ENCODE measurements at regions not wholly inside any gene's neighbourhood (a gene's known extent, or its start where the extent isn't known, plus 50 kb on each side); places are given as distances from the start of the nearest gene placed in this dataset.
"Not testable (repeated sequence)": the region's sequence is repeated elsewhere in the genome, so short reads cannot be mapped to it uniquely, and the experiment has no call there.

- not testable (repeated sequence) for H3K9me3 Mint-ChIP-seq; H3K4me3 Mint-ChIP-seq; H3K36me3 Mint-ChIP-seq (ENCODE audit: insufficient read depth); H3K27me3 Mint-ChIP-seq (ENCODE audit: low read depth); DNase-seq; H3K4me1 Mint-ChIP-seq (ENCODE audit: low read depth)
- peak in 1 of 2 donors; percentile 21 for ATAC-seq
Observed at GRCh38 chr7:63572956-63573355, 425.7 kb upstream of the ZNF722 start.

GRCh38 chr7:63573412-63573811 lies 425.2 kb upstream of the ZNF722 start:
- H3K27me3 Mint-ChIP-seq (ENCODE audit: low read depth); H3K36me3 Mint-ChIP-seq (ENCODE audit: insufficient read depth); DNase-seq; H3K4me1 Mint-ChIP-seq (ENCODE audit: low read depth); H3K4me3 Mint-ChIP-seq; ATAC-seq; H3K9me3 Mint-ChIP-seq: not testable (repeated sequence)

- not testable (repeated sequence) for ATAC-seq; H3K36me3 Mint-ChIP-seq (ENCODE audit: insufficient read depth); H3K4me3 Mint-ChIP-seq; H3K9me3 Mint-ChIP-seq; H3K4me1 Mint-ChIP-seq (ENCODE audit: low read depth); H3K27me3 Mint-ChIP-seq (ENCODE audit: low read depth); DNase-seq
Observed at GRCh38 chr7:63576421-63576820, 422.2 kb upstream of the ZNF722 start.

- H3K9me3 Mint-ChIP-seq; DNase-seq; H3K4me1 Mint-ChIP-seq (ENCODE audit: low read depth); H3K36me3 Mint-ChIP-seq (ENCODE audit: insufficient read depth); H3K27me3 Mint-ChIP-seq (ENCODE audit: low read depth); ATAC-seq; H3K4me3 Mint-ChIP-seq: not testable (repeated sequence)
Observed at GRCh38 chr7:63577066-63577465, 421.6 kb upstream of the ZNF722 start.

GRCh38 chr7:63580045-63580444 lies 418.6 kb upstream of the ZNF722 start:
- H3K4me1 Mint-ChIP-seq (ENCODE audit: low read depth); H3K4me3 Mint-ChIP-seq; H3K27me3 Mint-ChIP-seq (ENCODE audit: low read depth); DNase-seq; ATAC-seq; H3K9me3 Mint-ChIP-seq; H3K36me3 Mint-ChIP-seq (ENCODE audit: insufficient read depth): not testable (repeated sequence)

GRCh38 chr7:63580536-63581300 lies 417.9 kb upstream of the ZNF722 start:
- H3K27me3 Mint-ChIP-seq (ENCODE audit: low read depth); H3K36me3 Mint-ChIP-seq (ENCODE audit: insufficient read depth); DNase-seq; H3K9me3 Mint-ChIP-seq; H3K4me1 Mint-ChIP-seq (ENCODE audit: low read depth); ATAC-seq; H3K4me3 Mint-ChIP-seq: not testable (repeated sequence)

- not testable (repeated sequence) for H3K4me1 Mint-ChIP-seq (ENCODE audit: low read depth); ATAC-seq; H3K4me3 Mint-ChIP-seq
Observed at GRCh38 chr7:63582771-63583170, 415.9 kb upstream of the ZNF722 start.

GRCh38 chr7:63587151-63587853 lies 411.3 kb upstream of the ZNF722 start:
- H3K4me1 Mint-ChIP-seq (ENCODE audit: low read depth); H3K27me3 Mint-ChIP-seq (ENCODE audit: low read depth); H3K36me3 Mint-ChIP-seq (ENCODE audit: insufficient read depth); H3K4me3 Mint-ChIP-seq; DNase-seq; ATAC-seq; H3K9me3 Mint-ChIP-seq: not testable (repeated sequence)

More at GRCh38 chr7:63582771-63583170, 415.9 kb upstream of the ZNF722 start:
- H3K36me3 Mint-ChIP-seq (ENCODE audit: insufficient read depth); H3K9me3 Mint-ChIP-seq; H3K27me3 Mint-ChIP-seq (ENCODE audit: low read depth); DNase-seq: not testable (repeated sequence)

GRCh38 chr7:63591249-63591648 lies 407.4 kb upstream of the ZNF722 start:
- H3K9me3 Mint-ChIP-seq; H3K4me1 Mint-ChIP-seq (ENCODE audit: low read depth); H3K36me3 Mint-ChIP-seq (ENCODE audit: insufficient read depth); H3K27me3 Mint-ChIP-seq (ENCODE audit: low read depth); H3K4me3 Mint-ChIP-seq; DNase-seq; ATAC-seq: not testable (repeated sequence)

GRCh38 chr7:63603812-63604211 lies 394.8 kb upstream of the ZNF722 start:
- H3K36me3 Mint-ChIP-seq (ENCODE audit: insufficient read depth); H3K4me1 Mint-ChIP-seq (ENCODE audit: low read depth); H3K27me3 Mint-ChIP-seq (ENCODE audit: low read depth); DNase-seq; H3K4me3 Mint-ChIP-seq; ATAC-seq; H3K9me3 Mint-ChIP-seq: not testable (repeated sequence)

GRCh38 chr7:63604853-63605252 lies 393.8 kb upstream of the ZNF722 start:
- not testable (repeated sequence) for H3K4me3 Mint-ChIP-seq, ATAC-seq

GRCh38 chr7:63617595-63617994 lies 381.1 kb upstream of the ZNF722 start:
- not testable (repeated sequence) for H3K36me3 Mint-ChIP-seq (ENCODE audit: insufficient read depth); ATAC-seq; H3K27me3 Mint-ChIP-seq (ENCODE audit: low read depth); DNase-seq; H3K4me1 Mint-ChIP-seq (ENCODE audit: low read depth); H3K4me3 Mint-ChIP-seq; H3K9me3 Mint-ChIP-seq

More at GRCh38 chr7:63604853-63605252, 393.8 kb upstream of the ZNF722 start:
- not testable (repeated sequence) for DNase-seq; H3K36me3 Mint-ChIP-seq (ENCODE audit: insufficient read depth); H3K4me1 Mint-ChIP-seq (ENCODE audit: low read depth); H3K27me3 Mint-ChIP-seq (ENCODE audit: low read depth); H3K9me3 Mint-ChIP-seq

GRCh38 chr7:63620169-63620735 lies 378.4 kb upstream of the ZNF722 start:
- ATAC-seq; H3K4me1 Mint-ChIP-seq (ENCODE audit: low read depth); DNase-seq; H3K27me3 Mint-ChIP-seq (ENCODE audit: low read depth); H3K4me3 Mint-ChIP-seq; H3K36me3 Mint-ChIP-seq (ENCODE audit: insufficient read depth); H3K9me3 Mint-ChIP-seq: not testable (repeated sequence)

GRCh38 chr7:63627590-63628485 lies 370.8 kb upstream of the ZNF722 start:
- not testable (repeated sequence) for DNase-seq; H3K4me3 Mint-ChIP-seq; H3K9me3 Mint-ChIP-seq; H3K36me3 Mint-ChIP-seq (ENCODE audit: insufficient read depth); H3K4me1 Mint-ChIP-seq (ENCODE audit: low read depth); H3K27me3 Mint-ChIP-seq (ENCODE audit: low read depth)
- peak in 1 of 2 donors; percentile 14 for ATAC-seq

Measured in activated T-cell treated with anti-CD3 and anti-CD28 coated beads, Interleukin-2, amount 50 U/mL, for 4 hours (primary cell).